Lung (tissue), 11 donors: ENCODE measurements at regions not wholly inside any gene's neighbourhood (a gene's known extent, or its start where the extent isn't known, plus 50 kb on each side); places are given as distances from the start of the nearest gene placed in this dataset.

ENCODE experiments used
- ATAC-seq: fragments of 200-7000 bp; cut with Tn5 transposase; one replicate; pipeline ENCODE4 v1.9.1; 2020; ENCODE audit warnings: moderate number of reproducible peaks; ENCODE audit not compliant: insufficient read depth, low FRiP score
- DNase-seq, 3 donors: peaks; one replicate each; pipeline ENCODE4 v3.0.0-alpha.2; 2013 to 2017
- H3K27ac ChIP-seq, 2 donors: one replicate each; pipeline ENCODE4 v1.5.1; 2013; ENCODE audit warnings: mild to moderate bottlenecking in 2 of 2, moderate library complexity in 2 of 2, control low read depth in 1 of 2, inconsistent platforms in 1 of 2, low read depth in 1 of 2, low read length in 1 of 2
- H3K27me3 ChIP-seq, 3 donors: one replicate each; pipeline ENCODE4 v1.5.1; 2013; ENCODE audit warnings: low read length in 2 of 3; ENCODE audit not compliant: control insufficient read depth in 3 of 3, insufficient read depth in 3 of 3
- H3K36me3 ChIP-seq, 4 donors: one replicate each; pipeline ENCODE4 v1.5.1; 2013; ENCODE audit warnings: low read length in 4 of 4, mild to moderate bottlenecking in 1 of 4, moderate library complexity in 1 of 4; ENCODE audit not compliant: control insufficient read depth in 4 of 4, insufficient read depth in 4 of 4
- H3K4me1 ChIP-seq, 5 donors: one replicate each; pipeline ENCODE4 v1.5.1; 2013; ENCODE audit warnings: low read length in 5 of 5, mild to moderate bottlenecking in 2 of 5, moderate library complexity in 1 of 5; ENCODE audit not compliant: control insufficient read depth in 5 of 5, insufficient read depth in 5 of 5
- H3K4me3 ChIP-seq: one replicate; pipeline ENCODE4 v1.5.1; 2013; ENCODE audit warnings: mild to moderate bottlenecking, control low read depth, moderate library complexity
- H3K9ac ChIP-seq, 2 donors: one replicate each; pipeline ENCODE4 v1.5.1; 2013; ENCODE audit warnings: low read length in 2 of 2, control low read depth in 1 of 2; ENCODE audit not compliant: insufficient read depth in 1 of 2
- H3K9me3 ChIP-seq, 4 donors: one replicate each; pipeline ENCODE4 v1.5.1; 2013; ENCODE audit warnings: low read length in 3 of 4, mild to moderate bottlenecking in 1 of 4, moderate library complexity in 1 of 4; ENCODE audit not compliant: control insufficient read depth in 4 of 4, insufficient read depth in 3 of 4
- CTCF ChIP-seq: IDR thresholded peaks from 2 replicates; pipeline ENCODE4 v1.5.1; 2012; ENCODE audit warnings: mild to moderate bottlenecking; ENCODE audit errors: control extremely low read depth, extremely low read depth
- WGBS, 2 donors: extraction: QIAGEN DNeasy Blood & Tissue Kit; methylation state at CpG; one replicate each; pipeline ENCODE4 v1.1.7; 2013; 5-methylcytosine and 5-hydroxymethylcytosine counted together
- donor health status: control.
- donor health status: control.
- donor health status: Bipolar disorder and iron deficiency.
- donor health status: healthy.
- donor health status: DM: yes; HTN: yes; CAD: no.

DNA sequence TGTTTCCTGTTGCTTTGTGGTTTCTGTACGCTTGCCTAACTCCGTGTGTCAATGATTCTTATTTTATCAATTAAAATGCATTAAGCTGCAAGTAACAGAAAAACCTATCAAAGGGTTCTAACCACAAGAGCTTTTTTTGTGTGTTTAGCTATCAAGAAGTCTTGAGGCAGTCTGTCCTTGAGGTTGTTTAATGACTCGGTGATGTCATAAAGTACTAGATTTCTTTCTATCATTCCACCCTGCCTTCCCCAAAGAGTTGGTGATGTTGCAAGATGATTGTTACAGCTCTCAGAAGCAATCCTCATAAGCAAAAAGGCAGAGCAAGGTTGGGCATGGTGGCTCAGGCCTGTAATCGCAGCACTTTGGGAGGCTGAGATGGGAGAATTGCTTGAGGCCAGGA lies 51.9 kb upstream of the SPTBN1 start:
- H3K36me3 ChIP-seq: no peaks in the 10 kb centered on the region
- no peaks in the 10 kb centered on the region for H3K27me3 ChIP-seq
- H3K4me3 ChIP-seq: no peak overlapping the region
- ATAC-seq: peak; percentile 35
- no peak overlapping the region for H3K9ac ChIP-seq
- WGBS, 2 donors: 30 to 35% methylated on average over 4 of the region's 4 CpGs
- peaks cover 1 to 27% (median 23%) of the 10 kb centered on the region in 5 donors for H3K4me1 ChIP-seq
- peak overlapping the region in 1 of 2 donors; percentile 2 for H3K27ac ChIP-seq
- no peak for DNase-seq
- no peaks in the 10 kb centered on the region for H3K9me3 ChIP-seq
- no peak for TF ChIP-seq CTCF

GRCh38 chr2:54406031-54406430 lies 50.1 kb upstream of the SPTBN1 start:
- Histone ChIP-seq H3K27ac (peak overlapping the region in 1 of 2 donors; percentile 15), H3K9ac (no peak overlapping the region), H3K27me3 (no peaks in the 10 kb centered on the region), H3K4me3 (no peak overlapping the region), H3K36me3 (no peaks in the 10 kb centered on the region), H3K4me1 (peaks cover 1 to 30% (median 29%) of the 10 kb centered on the region in 5 donors), H3K9me3 (no peaks in the 10 kb centered on the region)
- WGBS, 2 donors: 64 to 74% methylated on average over 4 of the region's 4 CpGs
- TF ChIP-seq CTCF: no peak
- DNase-seq (no peak), ATAC-seq (no peak)
